K562 (cell line): ENCODE measurements at regions not wholly inside any gene's neighbourhood (a gene's known extent, or its start where the extent isn't known, plus 50 kb on each side); places are given as distances from the start of the nearest gene placed in this dataset.
A peak's percentile ranks its signal among the peaks of the same experiment; 100 is the strongest.

Source experiments
- ATAC-seq: fragments of 200-7000 bp; cut with Tn5 transposase; 3 replicates; pipeline ENCODE4 v1.9.1; 2020; ENCODE audit warnings: moderate library complexity
- BruUV-seq: library from RNA; stranded (reverse); fragments of 400-500 nt; replicated peaks from 2 replicates; lab custom pipeline; 2021; lab: Mats Ljungman, UMichigan
- CTCF ChIA-PET: fragments of 300-600 bp; formaldehyde crosslinking; extraction: SDS; loops from one replicate; lab custom pipeline; 2021; ENCODE audit warnings: low intra/inter-chr PET ratio; lab: Yijun Ruan, JAX
- POLR2A ChIA-PET: fragments of 300-600, 350-650 bp; sonication (Branson Sonifier 250); formaldehyde crosslinking; extraction: SDS; loops from one replicate; lab custom pipeline; 2021; ENCODE audit warnings: antibody characterized with exemption, inconsistent platforms; lab: Yijun Ruan, JAX
- DNase-seq, 4 experiments: peaks; one replicate each; pipeline versions ENCODE4 v3.0.0 to v3.0.0-alpha.2; 2011 to 2018; ENCODE audit warnings: low spot score in 3 of 4, mixed read lengths in 3 of 4; ENCODE audit errors: extremely low read depth in 1 of 4
- FAIRE-seq: peaks from 2 replicates; lab custom pipeline; 2011; peaks lifted over from hg19 to GRCh38; lab: Jason Lieb, UNC
- H2AFZ ChIP-seq: 2 replicates; pipeline ENCODE4 v1.6.0; 2011; ENCODE audit warnings: low read depth, low read length, control low read depth, inconsistent platforms
- H3K27ac ChIP-seq: fragments of 200-600 bp; 3 replicates; pipeline ENCODE4 v1.8.0; 2011; ENCODE audit warnings: low read depth, mild to moderate bottlenecking, control low read depth, inconsistent platforms, low read length, moderate library complexity, mixed read lengths; ENCODE audit errors: extremely low read depth
- H3K27me3 ChIP-seq, 2 experiments: fragments of 300-600 bp in 1 of 2; 2 replicates in 1 of 2; 3 replicates in 1 of 2; pipeline versions ENCODE4 v1.6.0 to v1.8.0; 2011; ENCODE audit warnings: inconsistent platforms in 2 of 2, low read length in 2 of 2, mild to moderate bottlenecking in 1 of 2, mixed read lengths in 1 of 2, moderate library complexity in 1 of 2; ENCODE audit not compliant: control insufficient read depth in 2 of 2, insufficient read depth in 2 of 2
- H3K36me3 ChIP-seq: fragments of 300-600 bp; 3 replicates; pipeline ENCODE4 v1.8.0; 2011; ENCODE audit warnings: mild to moderate bottlenecking, low read length, inconsistent platforms; ENCODE audit not compliant: control insufficient read depth, insufficient read depth
- H3K4me1 ChIP-seq, 2 experiments: fragments of 200-600 bp in 1 of 2; replicated peaks in 1 of 2; 2 replicates in 1 of 2; 3 replicates in 1 of 2; pipeline versions ENCODE4 v1.5.1 to v1.8.0; 2011; ENCODE audit warnings: inconsistent platforms in 2 of 2, low read length in 2 of 2, mild to moderate bottlenecking in 1 of 2, mixed read lengths in 1 of 2, moderate library complexity in 1 of 2; ENCODE audit not compliant: control insufficient read depth in 2 of 2, insufficient read depth in 2 of 2
- H3K4me2 ChIP-seq: 2 replicates; pipeline ENCODE4 v1.6.1; 2011; ENCODE audit warnings: low read length, control low read depth, inconsistent platforms, mixed read lengths; ENCODE audit not compliant: insufficient read depth
- H3K4me3 ChIP-seq: fragments of 200-600 bp; sonication (generic), shearing (Covaris generic); 2 replicates; pipeline ENCODE4 v1.5.1; 2016; ENCODE audit warnings: control low read depth, inconsistent platforms
- H3K79me2 ChIP-seq: fragments of 200-600 bp; 3 replicates; pipeline ENCODE4 v1.8.0; 2011; ENCODE audit warnings: low read length, inconsistent platforms; ENCODE audit not compliant: control insufficient read depth, insufficient read depth
- H3K9ac ChIP-seq, 2 experiments: 2 replicates each; pipeline versions ENCODE4 v1.6.0 to v1.6.1; 2011; ENCODE audit warnings: low read depth in 2 of 2, low read length in 2 of 2, control low read depth in 1 of 2, inconsistent platforms in 1 of 2, mild to moderate bottlenecking in 1 of 2, mixed read lengths in 1 of 2; ENCODE audit not compliant: insufficient read depth in 1 of 2
- H3K9me1 ChIP-seq: one replicate; pipeline ENCODE4 v1.6.0; 2011; ENCODE audit warnings: inconsistent platforms, mild to moderate bottlenecking, low read length, moderate library complexity; ENCODE audit not compliant: control insufficient read depth, insufficient read depth
- H3K9me3 ChIP-seq: replicated peaks from 2 replicates; pipeline ENCODE4 v1.5.1; 2011; ENCODE audit warnings: low read depth, low read length, inconsistent platforms; ENCODE audit not compliant: control insufficient read depth, insufficient read depth
- H4K20me1 ChIP-seq: replicated peaks from 2 replicates; pipeline ENCODE4 v1.6.1; 2011; ENCODE audit warnings: low read length, inconsistent platforms, mixed read lengths; ENCODE audit not compliant: control insufficient read depth, insufficient read depth
- BRD9 ChIP-seq: fragments of 450-650 bp; IDR thresholded peaks from 2 replicates; pipeline ENCODE4 v1.6.1; 2018; ENCODE audit warnings: low read depth; ENCODE audit not compliant: partially characterized antibody
- ESRRA ChIP-seq: fragments of 450-650 bp; IDR thresholded peaks from 2 replicates; pipeline ENCODE4 v1.6.1; 2014; ENCODE audit warnings: low read depth, mild to moderate bottlenecking, moderate library complexity, borderline replicate concordance
- FOXA3 ChIP-seq, 2 experiments: fragments of 450-650 bp in 1 of 2; sonication (generic) in 1 of 2; formaldehyde crosslinking; IDR thresholded peaks in 1 of 2; conservative IDR thresholded peaks in 1 of 2; 2 replicates each; pipeline versions ENCODE4 v1.4.0 to v1.8.0; 2020 to 2022; ENCODE audit warnings: mild to moderate bottlenecking in 2 of 2, missing genetic modification reagents in 1 of 2
- MAFK ChIP-seq: IDR thresholded peaks from 2 replicates; pipeline ENCODE4 v1.6.1; 2011; ENCODE audit warnings: low read length, improper control_type of control experiment
- SAFB ChIP-seq: fragments of 200-400 bp; formaldehyde crosslinking; IDR thresholded peaks from 2 replicates; pipeline ENCODE4 v1.6.1; 2017; ENCODE audit warnings: low read depth, low read length, borderline replicate concordance
- ZKSCAN1 ChIP-seq: fragments of 150-350 bp; IDR thresholded peaks from 2 replicates; pipeline ENCODE4 v1.6.1; 2016; ENCODE audit warnings: low read depth, low read length
- ZNF212 ChIP-seq: fragments of 450-650 bp; formaldehyde crosslinking; IDR thresholded peaks from 2 replicates; pipeline ENCODE4 v1.4.0; 2020; ENCODE audit warnings: mild to moderate bottlenecking
- WGBS: fragments of 100-300 bp; shearing (Covaris generic); methylation state at CpG from one replicate; pipeline ENCODE4 v1.1.6; 2016; ENCODE audit warnings: low coverage, mixed read lengths; ENCODE audit not compliant: insufficient coverage; ENCODE audit errors: missing lambda C conversion rate; 5-methylcytosine and 5-hydroxymethylcytosine counted together
- in situ Hi-C: fragments of 300-500 bp; cut with MboI; formaldehyde crosslinking; loops from 4 replicates; pipeline ENCODE4 v1.15.0; 2018; ENCODE audit warnings: inconsistent platforms, mixed read lengths
- intact Hi-C: fragments of 100-400 bp; cut with micrococcal nuclease; formaldehyde crosslinking; loops from 2 replicates; pipeline ENCODE4 v1.14.2; 2022

DNA sequence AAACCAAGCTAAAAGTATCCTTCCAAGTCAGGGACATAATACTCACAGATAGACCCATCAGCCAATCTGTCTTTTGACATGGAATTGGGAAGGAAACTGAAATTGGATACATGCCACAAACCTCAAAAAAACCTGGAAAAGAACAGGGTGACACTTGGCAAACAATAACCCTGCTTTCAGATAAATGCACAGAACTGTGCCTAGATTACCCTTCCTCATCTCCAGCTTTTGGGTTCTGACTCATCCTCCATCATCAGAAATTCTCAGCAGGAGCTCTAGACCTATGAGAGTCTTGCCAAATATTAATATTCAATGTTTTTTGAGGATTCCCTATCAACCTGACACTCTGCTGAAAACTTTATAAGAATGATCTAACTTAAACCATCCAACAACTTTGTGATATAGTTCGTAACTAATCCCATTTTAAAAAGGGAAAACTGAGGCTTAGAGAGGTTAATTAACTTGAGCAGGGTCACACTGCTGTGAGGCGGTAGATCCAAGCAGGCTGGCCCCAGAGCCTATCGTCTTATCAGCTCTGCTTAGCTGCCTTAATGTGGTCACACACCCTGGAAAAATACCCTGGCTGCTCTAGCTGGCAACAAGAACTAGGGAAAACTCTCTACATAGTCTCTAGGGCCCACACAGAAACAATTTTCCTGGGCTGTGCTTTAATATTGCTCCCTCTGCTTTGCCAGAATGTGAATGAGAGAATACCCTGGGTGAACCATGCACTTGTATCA lies 157.0 kb upstream of the TRPC7 start:
- peak; percentile 56 for ATAC-seq
- intact Hi-C loops, result loop anchor here (2.0 kb wide), 1 partner anchor 56 kb away; no protein-coding TSS in a partner anchor
- Histone ChIP-seq H3K4me3 (no peak overlapping the region), H3K27me3 (no peaks in the 10 kb centered on the region), H4K20me1 (no peaks in the 10 kb centered on the region; the same call in 1 of the 2 replicates), H3K9me3 (no peaks in the 10 kb centered on the region), H3K9ac (no peak overlapping the region), H3K4me1 (peaks cover 0 to 8% of the 10 kb centered on the region in 2 experiments; a peak in 2 of 5 replicates), H3K27ac (no peak overlapping the region), H3K36me3 (no peaks in the 10 kb centered on the region), H3K79me2 (no peaks in the 10 kb centered on the region), H3K4me2 (no peak overlapping the region), H3K9me1 (no peaks in the 10 kb centered on the region), H2AFZ (no peak overlapping the region)
- in situ Hi-C loops, result no loop called here
- FAIRE-seq, result no peak
- CTCF ChIA-PET, result no interaction called here
- DNase-seq, result peak in 1 of 4 experiments; percentile 14
- POLR2A ChIA-PET, result interaction anchor here (0.6 to 1.3 kb wide), 2 partner anchors 11 to 246 kb away, joined by 3 to 4 read pairs; no protein-coding TSS in a partner anchor
- no TSS peak for BruUV-seq
- TF ChIP-seq ESRRA (peak; percentile 67), MAFK (no peak), SAFB (no peak), BRD9 (no peak), ZNF212 (CRISPR knock-in tag) (no peak)
- 13% methylated on average over 3 of the region's 3 CpGs for WGBS

DNA sequence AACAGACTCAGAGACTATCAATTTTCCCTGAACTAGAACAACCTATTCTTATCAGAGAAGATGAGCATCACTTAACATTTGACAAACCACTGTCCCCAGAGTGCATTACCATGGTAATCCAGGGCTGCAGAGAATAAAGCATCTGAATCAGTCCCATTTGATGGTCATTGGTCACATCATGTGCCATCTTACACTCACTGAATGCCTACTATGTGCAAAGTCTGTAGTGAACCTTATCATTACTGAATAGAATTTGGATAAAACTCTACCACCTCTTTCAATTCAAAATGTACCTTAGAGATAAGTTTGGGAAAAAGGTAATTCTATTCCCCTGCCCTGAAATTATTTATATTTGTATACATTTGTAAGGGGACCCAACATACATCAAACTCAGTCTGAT lies 156.4 kb upstream of the TRPC7 start:
- Histone ChIP-seq H3K9ac (no peak overlapping the region), H3K9me1 (no peaks in the 10 kb centered on the region), H3K79me2 (no peaks in the 10 kb centered on the region), H3K4me2 (no peak overlapping the region), H3K27ac (no peak overlapping the region), H3K36me3 (no peaks in the 10 kb centered on the region), H3K27me3 (no peaks in the 10 kb centered on the region), H3K9me3 (no peaks in the 10 kb centered on the region), H3K4me1 (peaks cover 0 to 8% of the 10 kb centered on the region in 2 experiments; a peak in 2 of 5 replicates), H2AFZ (no peak overlapping the region), H3K4me3 (no peak overlapping the region), H4K20me1 (peaks cover 1% of the 10 kb centered on the region; the same call in 1 of the 2 replicates)
- in situ Hi-C loops, result no loop called here
- no TSS peak for BruUV-seq
- intact Hi-C loops, result loop anchor here (2.0 kb wide), 1 partner anchor 55 kb away; no protein-coding TSS in a partner anchor
- FAIRE-seq, result no peak
- CTCF ChIA-PET, result no interaction called here
- POLR2A ChIA-PET, result interaction anchor here (0.6 to 1.3 kb wide), 2 partner anchors 10 to 247 kb away, joined by 3 to 4 read pairs; no protein-coding TSS in a partner anchor
- no peak for DNase-seq
- TF ChIP-seq FOXA3 (CRISPR knock-in tag; conservative IDR thresholded peaks at IDR 0.05 in 1 of 2, IDR thresholded peaks at IDR 0.05 in 1 of 2) (no peak), ZKSCAN1 (peak; percentile 92)
- TF ChIP-seq, all 486 proteins: peak for 1
- ATAC-seq, result no peak
